IMR-90 (cell line): ENCODE measurements at regions not wholly inside any gene's neighbourhood (a gene's known extent, or its start where the extent isn't known, plus 50 kb on each side); places are given as distances from the start of the nearest gene placed in this dataset.
A peak's percentile ranks its signal among the peaks of the same experiment; 100 is the strongest.

Source experiments
- ATAC-seq: fragments of 200-7000 bp; cut with Tn5 transposase; 2 replicates; pipeline ENCODE4 v1.9.1; 2020; ENCODE audit warnings: low read depth, mild to moderate bottlenecking, moderate library complexity
- BruUV-seq: library from RNA; stranded (reverse); fragments of 400-500 nt; replicated peaks from 2 replicates; lab custom pipeline; 2021; lab: Mats Ljungman, UMichigan
- CTCF ChIA-PET: fragments of 300-600 bp; formaldehyde crosslinking; extraction: SDS; loops from one replicate; lab custom pipeline; 2021; ENCODE audit warnings: antibody characterized with exemption; lab: Yijun Ruan, JAX
- POLR2A ChIA-PET: fragments of 300-600 bp; sonication (Branson Sonifier 250); formaldehyde crosslinking; loops from one replicate; lab custom pipeline; 2022; ENCODE audit warnings: antibody characterized with exemption; ENCODE audit not compliant: unreplicated experiment; lab: Charles Lee
- DNase-seq: peaks from one replicate; pipeline ENCODE4 v3.0.0; 2013
- H2AFZ ChIP-seq: replicated peaks from 2 replicates; pipeline ENCODE3; 2013; ENCODE audit warnings: low read length, mild to moderate bottlenecking; ENCODE audit not compliant: poor library complexity
- H2AK5ac ChIP-seq: 2 replicates; pipeline ENCODE4 v1.6.1; 2013; ENCODE audit warnings: low read depth, low read length, inconsistent platforms
- H2AK9ac ChIP-seq: replicated peaks from 2 replicates; pipeline ENCODE3; 2013; ENCODE audit warnings: mild to moderate bottlenecking, low read depth, low read length, moderate library complexity; ENCODE audit not compliant: poor library complexity
- H2BK120ac ChIP-seq: 2 replicates; pipeline ENCODE4 v1.6.1; 2013; ENCODE audit warnings: low read depth, low read length, inconsistent platforms
- H2BK15ac ChIP-seq: 3 replicates; pipeline ENCODE4 v1.6.1; 2013; ENCODE audit warnings: low read depth, low read length, inconsistent platforms
- H2BK20ac ChIP-seq: 2 replicates; pipeline ENCODE4 v1.6.1; 2013; ENCODE audit warnings: low read depth, mild to moderate bottlenecking, inconsistent platforms, low read length, moderate library complexity
- H2BK5ac ChIP-seq: 2 replicates; pipeline ENCODE4 v1.6.1; 2013; ENCODE audit warnings: mild to moderate bottlenecking, low read depth, low read length, inconsistent platforms; ENCODE audit not compliant: poor library complexity, severe bottlenecking
- H3K14ac ChIP-seq: replicated peaks from 2 replicates; pipeline ENCODE4 v1.6.1; 2013; ENCODE audit warnings: low read depth, low read length, inconsistent platforms
- H3K18ac ChIP-seq: 2 replicates; pipeline ENCODE4 v1.6.1; 2013; ENCODE audit warnings: low read depth, low read length, control low read depth
- H3K23ac ChIP-seq: 2 replicates; pipeline ENCODE4 v1.6.1; 2013; ENCODE audit warnings: low read depth, low read length, inconsistent platforms
- H3K27ac ChIP-seq: 2 replicates; pipeline ENCODE4 v1.5.1; 2013; ENCODE audit warnings: mild to moderate bottlenecking, control low read depth, low read length; ENCODE audit not compliant: insufficient read depth
- H3K27me3 ChIP-seq: 2 replicates; pipeline ENCODE4 v1.6.1; 2013; ENCODE audit warnings: low read length; ENCODE audit not compliant: control insufficient read depth, insufficient read depth
- H3K36me3 ChIP-seq: 2 replicates; pipeline ENCODE4 v1.6.1; 2013; ENCODE audit warnings: low read length, mixed read lengths; ENCODE audit not compliant: control insufficient read depth, insufficient read depth
- H3K4ac ChIP-seq: 2 replicates; pipeline ENCODE4 v1.6.1; 2013; ENCODE audit warnings: low read depth, low read length, inconsistent platforms
- H3K4me1 ChIP-seq: 2 replicates; pipeline ENCODE4 v1.6.1; 2013; ENCODE audit warnings: low read length, mixed read lengths; ENCODE audit not compliant: control insufficient read depth, insufficient read depth
- H3K4me2 ChIP-seq: 2 replicates; pipeline ENCODE4 v1.6.1; 2013; ENCODE audit warnings: low read depth, mild to moderate bottlenecking, control low read depth, low read length, moderate library complexity
- H3K4me3 ChIP-seq: 2 replicates; pipeline ENCODE4 v1.5.1; 2013; ENCODE audit warnings: low read depth, mild to moderate bottlenecking, control low read depth, low read length, moderate library complexity; ENCODE audit not compliant: insufficient read depth
- H3K56ac ChIP-seq: 2 replicates; pipeline ENCODE4 v1.6.1; 2013; ENCODE audit warnings: low read length, inconsistent platforms; ENCODE audit not compliant: insufficient read depth; ENCODE audit errors: extremely low read depth
- H3K79me1 ChIP-seq, 2 experiments: 2 replicates each; pipeline ENCODE4 v1.6.1; 2013; ENCODE audit warnings: low read length in 2 of 2, inconsistent platforms in 1 of 2, low read depth in 1 of 2
- H3K9ac ChIP-seq: 2 replicates; pipeline ENCODE4 v1.6.1; 2013; ENCODE audit warnings: low read depth, low read length, control low read depth
- H3K9me1 ChIP-seq: 2 replicates; pipeline ENCODE4 v1.6.1; 2013; ENCODE audit warnings: low read length, inconsistent platforms; ENCODE audit not compliant: insufficient read depth
- H3K9me3 ChIP-seq: 2 replicates; pipeline ENCODE4 v1.6.1; 2013; ENCODE audit warnings: low read length; ENCODE audit not compliant: control insufficient read depth, insufficient read depth
- H4K20me1 ChIP-seq: 2 replicates; pipeline ENCODE4 v1.6.1; 2013; ENCODE audit warnings: low read length, inconsistent platforms; ENCODE audit not compliant: insufficient read depth
- H4K5ac ChIP-seq: 2 replicates; pipeline ENCODE4 v1.6.1; 2013; ENCODE audit warnings: mild to moderate bottlenecking, low read depth, low read length, control low read depth
- H4K8ac ChIP-seq, 2 experiments: 2 replicates each; pipeline ENCODE4 v1.6.1; 2013; ENCODE audit warnings: low read depth in 2 of 2, low read length in 2 of 2, control low read depth in 1 of 2, inconsistent platforms in 1 of 2
- H4K91ac ChIP-seq: 2 replicates; pipeline ENCODE4 v1.6.1; 2013; ENCODE audit warnings: low read depth, low read length, inconsistent platforms; ENCODE audit not compliant: insufficient read depth
- BHLHE40 ChIP-seq: fragments of 150-350 bp; IDR thresholded peaks from 2 replicates; pipeline ENCODE4 v1.6.1; 2016; ENCODE audit warnings: mild to moderate bottlenecking, low read depth, low read length
- CEBPB ChIP-seq: IDR thresholded peaks from 2 replicates; pipeline ENCODE4 v1.6.1; 2012; ENCODE audit warnings: low read depth, low read length, improper control_type of control experiment
- FOS ChIP-seq: fragments of 150-350 bp; IDR thresholded peaks from 2 replicates; pipeline ENCODE4 v1.6.1; 2016; ENCODE audit warnings: low read depth, low read length
- MAZ ChIP-seq: IDR thresholded peaks from 2 replicates; pipeline ENCODE4 v1.6.1; 2012; ENCODE audit warnings: low read depth, mild to moderate bottlenecking, low read length, improper control_type of control experiment, moderate library complexity, borderline replicate concordance
- NFE2L2 ChIP-seq: fragments of 150-350 bp; IDR thresholded peaks from 2 replicates; pipeline ENCODE4 v1.6.1; 2016; ENCODE audit warnings: low read depth, mild to moderate bottlenecking, low read length
- POLR2A ChIP-seq: IDR thresholded peaks from 2 replicates; pipeline ENCODE4 v1.6.1; 2012; ENCODE audit warnings: mild to moderate bottlenecking, low read depth, low read length
- RAD21 ChIP-seq: IDR thresholded peaks from 2 replicates; pipeline ENCODE4 v1.6.1; 2012; ENCODE audit warnings: low read length, improper control_type of control experiment
- RCOR1 ChIP-seq: IDR thresholded peaks from 2 replicates; pipeline ENCODE4 v1.6.1; 2012; ENCODE audit warnings: mild to moderate bottlenecking, low read length, improper control_type of control experiment; ENCODE audit not compliant: insufficient replicate concordance
- RFX5 ChIP-seq: IDR thresholded peaks from 2 replicates; pipeline ENCODE4 v1.8.0; 2012; ENCODE audit warnings: low read depth, mild to moderate bottlenecking, low read length, moderate library complexity
- SMC3 ChIP-seq: fragments of 150-350 bp; IDR thresholded peaks from 2 replicates; pipeline ENCODE4 v1.6.1; 2016; ENCODE audit warnings: low read depth, mild to moderate bottlenecking, antibody characterized with exemption, low read length, moderate library complexity
- WGBS, 2 experiments: methylation state at CpG; one replicate each; pipeline versions ENCODE4 v1.1.5 to v1.1.7; 2013; ENCODE audit warnings: missing lambda C conversion rate in 2 of 2; ENCODE audit not compliant: insufficient read length in 1 of 2; ENCODE audit errors: extremely low coverage in 2 of 2; 5-methylcytosine and 5-hydroxymethylcytosine counted together
- dilution Hi-C: fragments of 300-500 bp; cut with HindIII; formaldehyde crosslinking; loops from one replicate; pipeline ENCODE4 v1.14.3; 2018; ENCODE audit warnings: low sequenced_read_pairs; ENCODE audit not compliant: unreplicated experiment
- in situ Hi-C: fragments of 300-500 bp; cut with MboI; formaldehyde crosslinking; loops from 3 replicates; pipeline ENCODE4 v1.14.3; 2019; ENCODE audit warnings: low sequenced_read_pairs, inconsistent platforms, mixed read lengths
- intact Hi-C: fragments of 100-400 bp; cut with micrococcal nuclease; formaldehyde crosslinking; loops from 2 replicates; pipeline ENCODE4 v1.10.0; 2022
- TF ChIP-seq, protein P1 (sequence below): fragments of 150-350 bp; IDR thresholded peaks from 2 replicates; pipeline ENCODE4 v1.6.1; 2017; ENCODE audit warnings: mild to moderate bottlenecking, antibody characterized with exemption, low read length, low read depth
- TF ChIP-seq, protein P2 (sequence below): conservative IDR thresholded peaks from 2 replicates; pipeline ENCODE4 v1.5.1; 2012; ENCODE audit warnings: mild to moderate bottlenecking, low read depth, low read length, improper control_type of control experiment

DNA sequence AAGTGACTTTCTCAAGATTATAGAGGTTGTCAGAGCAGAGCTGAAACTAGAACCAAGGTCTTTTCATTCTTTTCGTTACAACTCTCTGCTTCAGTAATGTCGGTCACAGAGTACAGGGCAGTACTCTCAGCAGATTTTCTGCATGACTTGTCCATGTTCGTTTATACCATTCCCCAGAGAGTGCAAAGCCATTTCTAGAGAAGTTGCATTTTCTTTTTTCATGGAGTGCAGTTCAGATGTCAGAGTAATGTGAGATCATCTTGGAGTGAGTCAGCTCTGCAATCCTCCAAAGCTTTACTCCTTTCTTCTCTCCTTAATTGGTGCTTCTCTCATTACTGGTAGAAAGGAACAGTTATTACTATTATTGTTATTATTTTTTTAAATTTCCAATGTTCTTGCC lies 115.6 kb upstream of the B3GAT2 start:
- Histone ChIP-seq H3K4me2 (no peak overlapping the region), H3K79me1 (no peaks in the 10 kb centered on the region), H3K4me1 (no peaks in the 10 kb centered on the region), H3K18ac (no peak overlapping the region), H3K9me3 (no peaks in the 10 kb centered on the region), H4K91ac (no peak overlapping the region), H3K14ac (no peak overlapping the region), H4K20me1 (no peaks in the 10 kb centered on the region), H3K56ac (no peak overlapping the region), H2AK9ac (no peak overlapping the region), H4K5ac (no peak overlapping the region), H4K8ac (no peak overlapping the region), H2AFZ (no peak overlapping the region), H3K36me3 (no peaks in the 10 kb centered on the region), H2BK5ac (no peak overlapping the region), H2AK5ac (no peak overlapping the region), H3K4me3 (no peak overlapping the region), H3K23ac (no peak overlapping the region), H3K9ac (no peak overlapping the region), H3K9me1 (no peaks in the 10 kb centered on the region), H2BK15ac (no peak overlapping the region), H3K4ac (no peak overlapping the region), H3K27ac (no peak overlapping the region), H2BK120ac (no peak overlapping the region), H3K27me3 (no peaks in the 10 kb centered on the region; the same call in 1 of the 2 replicates), H2BK20ac (no peak overlapping the region)
- ATAC-seq: peak; percentile 51; the same call in 1 of the 2 replicates
- dilution Hi-C loops (no loop called here), in situ Hi-C loops (no loop called here), intact Hi-C loops (no loop called here)
- POLR2A ChIA-PET: no interaction called here
- CTCF ChIA-PET: no interaction called here
- BruUV-seq: no TSS peak
- TF ChIP-seq NFE2L2: no peak
- no peak for TF ChIP-seq MAZ
- TF ChIP-seq RCOR1: no peak
- TF ChIP-seq, protein P1, sequence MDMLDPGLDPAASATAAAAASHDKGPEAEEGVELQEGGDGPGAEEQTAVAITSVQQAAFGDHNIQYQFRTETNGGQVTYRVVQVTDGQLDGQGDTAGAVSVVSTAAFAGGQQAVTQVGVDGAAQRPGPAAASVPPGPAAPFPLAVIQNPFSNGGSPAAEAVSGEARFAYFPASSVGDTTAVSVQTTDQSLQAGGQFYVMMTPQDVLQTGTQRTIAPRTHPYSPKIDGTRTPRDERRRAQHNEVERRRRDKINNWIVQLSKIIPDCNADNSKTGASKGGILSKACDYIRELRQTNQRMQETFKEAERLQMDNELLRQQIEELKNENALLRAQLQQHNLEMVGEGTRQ: no peak
- no peak for TF ChIP-seq BHLHE40
- TF ChIP-seq CEBPB: no peak
- TF ChIP-seq, protein P2, sequence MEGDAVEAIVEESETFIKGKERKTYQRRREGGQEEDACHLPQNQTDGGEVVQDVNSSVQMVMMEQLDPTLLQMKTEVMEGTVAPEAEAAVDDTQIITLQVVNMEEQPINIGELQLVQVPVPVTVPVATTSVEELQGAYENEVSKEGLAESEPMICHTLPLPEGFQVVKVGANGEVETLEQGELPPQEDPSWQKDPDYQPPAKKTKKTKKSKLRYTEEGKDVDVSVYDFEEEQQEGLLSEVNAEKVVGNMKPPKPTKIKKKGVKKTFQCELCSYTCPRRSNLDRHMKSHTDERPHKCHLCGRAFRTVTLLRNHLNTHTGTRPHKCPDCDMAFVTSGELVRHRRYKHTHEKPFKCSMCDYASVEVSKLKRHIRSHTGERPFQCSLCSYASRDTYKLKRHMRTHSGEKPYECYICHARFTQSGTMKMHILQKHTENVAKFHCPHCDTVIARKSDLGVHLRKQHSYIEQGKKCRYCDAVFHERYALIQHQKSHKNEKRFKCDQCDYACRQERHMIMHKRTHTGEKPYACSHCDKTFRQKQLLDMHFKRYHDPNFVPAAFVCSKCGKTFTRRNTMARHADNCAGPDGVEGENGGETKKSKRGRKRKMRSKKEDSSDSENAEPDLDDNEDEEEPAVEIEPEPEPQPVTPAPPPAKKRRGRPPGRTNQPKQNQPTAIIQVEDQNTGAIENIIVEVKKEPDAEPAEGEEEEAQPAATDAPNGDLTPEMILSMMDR: no peak
- TF ChIP-seq POLR2A: no peak
- no peak for TF ChIP-seq RAD21
- no peak for TF ChIP-seq SMC3
- TF ChIP-seq FOS: no peak
- no peak for TF ChIP-seq RFX5
- WGBS, 2 experiments: no CpG with 5 or more reads among the region's 3 CpGs
- DNase-seq: peak; percentile 11
